ENCODE measurements at regions not wholly inside any gene's neighbourhood (a gene's known extent, or its start where the extent isn't known, plus 50 kb on each side); places are given as distances from the start of the nearest gene placed in this dataset.
"Not testable (repeated sequence)": the region's sequence is repeated elsewhere in the genome, so short reads cannot be mapped to it uniquely, and the experiment has no call there.

GRCh38 chr1:4179914-4180735 is 280.1 kb upstream of the C1orf174 start:
- Histone ChIP-seq H3K18ac (ENCODE audit: low read length) (no peak overlapping the region), H2BK5ac (ENCODE audit: low read depth, low read length, poor library complexity) (no peak overlapping the region), H3K27ac (ENCODE audit: low read depth, low read length) (no peak overlapping the region), H2BK12ac (ENCODE audit: low read length) (no peak overlapping the region), H3K14ac (ENCODE audit: low read length) (no peak overlapping the region), H3K4me2 (ENCODE audit: low read length) (no peak overlapping the region), H3K79me2 (ENCODE audit: control insufficient read depth, insufficient read depth, low read length, poor library complexity) (no peaks in the 10 kb centered on the region), H3K4me1 (ENCODE audit: control insufficient read depth in 1 of 2, insufficient read depth in 2 of 2, low read length in 2 of 2) (no peaks in the 10 kb centered on the region), H4K12ac (ENCODE audit: low read depth, low read length) (no peak overlapping the region), H4K91ac (ENCODE audit: low read depth, low read length) (no peak overlapping the region), H3K9me3 (ENCODE audit: insufficient read depth, low read depth, low read length) (no peaks in the 10 kb centered on the region), H3K4me3 (ENCODE audit: low read depth, low read length) (peak overlapping the region; percentile 37), H2AFZ (ENCODE audit: insufficient read depth, low read length, poor library complexity) (no peak overlapping the region), H3K23ac (ENCODE audit: low read length) (no peak overlapping the region), H2BK120ac (ENCODE audit: insufficient read depth, low read length, poor library complexity) (no peak overlapping the region), H3K9ac (ENCODE audit: low read length) (no peak overlapping the region), H3K4ac (ENCODE audit: low read depth, low read length) (no peak overlapping the region), H2AK5ac (ENCODE audit: low read length) (no peak overlapping the region), H3K79me1 (ENCODE audit: low read length) (no peaks in the 10 kb centered on the region), H4K8ac (ENCODE audit: low read depth, low read length) (no peak overlapping the region), H3K36me3 (ENCODE audit: control insufficient read depth in 1 of 2, insufficient read depth in 2 of 2, low read length in 2 of 2) (no peaks in the 10 kb centered on the region), H3K27me3 (ENCODE audit: insufficient read depth, low read length) (no peaks in the 10 kb centered on the region)
- no peak for DNase-seq
- no CpG with 5 or more reads among the region's 7 CpGs for WGBS (ENCODE audit: extremely low coverage, insufficient coverage, insufficient read length)

- not testable (repeated sequence) for H3K9me3 ChIP-seq (ENCODE audit: insufficient read depth, low read depth, low read length); H3K4ac ChIP-seq (ENCODE audit: low read depth, low read length); H4K12ac ChIP-seq (ENCODE audit: low read depth, low read length); H3K9ac ChIP-seq (ENCODE audit: low read length); H3K4me3 ChIP-seq (ENCODE audit: low read depth, low read length); H3K23ac ChIP-seq (ENCODE audit: low read length); H3K18ac ChIP-seq (ENCODE audit: low read length); H2BK120ac ChIP-seq (ENCODE audit: insufficient read depth, low read length, poor library complexity); H3K27ac ChIP-seq (ENCODE audit: low read depth, low read length); H3K36me3 ChIP-seq (ENCODE audit: control insufficient read depth in 1 of 2, insufficient read depth in 2 of 2, low read length in 2 of 2); H3K79me2 ChIP-seq (ENCODE audit: control insufficient read depth, insufficient read depth, low read length, poor library complexity); H3K79me1 ChIP-seq (ENCODE audit: low read length); H2BK5ac ChIP-seq (ENCODE audit: low read depth, low read length, poor library complexity); DNase-seq; H3K27me3 ChIP-seq (ENCODE audit: insufficient read depth, low read length); H3K4me2 ChIP-seq (ENCODE audit: low read length); H3K4me1 ChIP-seq (ENCODE audit: control insufficient read depth in 1 of 2, insufficient read depth in 2 of 2, low read length in 2 of 2); H4K8ac ChIP-seq (ENCODE audit: low read depth, low read length); H3K14ac ChIP-seq (ENCODE audit: low read length); H2AK5ac ChIP-seq (ENCODE audit: low read length); H2BK12ac ChIP-seq (ENCODE audit: low read length); H4K91ac ChIP-seq (ENCODE audit: low read depth, low read length); H2AFZ ChIP-seq (ENCODE audit: insufficient read depth, low read length, poor library complexity)
- no CpG with 5 or more reads among the region's 2 CpGs for WGBS (ENCODE audit: extremely low coverage, insufficient coverage, insufficient read length)
These were observed 286.4 kb upstream of the C1orf174 start for GRCh38 chr1:4186486-4186885.

GRCh38 chr1:4203501-4203900 is 303.4 kb upstream of the C1orf174 start:
- Histone ChIP-seq H3K79me2 (ENCODE audit: control insufficient read depth, insufficient read depth, low read length, poor library complexity) (no peaks in the 10 kb centered on the region), H3K4ac (ENCODE audit: low read depth, low read length) (no peak overlapping the region), H2BK12ac (ENCODE audit: low read length) (no peak overlapping the region), H2BK120ac (ENCODE audit: insufficient read depth, low read length, poor library complexity) (no peak overlapping the region), H2AK5ac (ENCODE audit: low read length) (no peak overlapping the region), H3K4me2 (ENCODE audit: low read length) (no peak overlapping the region), H3K79me1 (ENCODE audit: low read length) (no peaks in the 10 kb centered on the region), H3K36me3 (ENCODE audit: control insufficient read depth in 1 of 2, insufficient read depth in 2 of 2, low read length in 2 of 2) (no peaks in the 10 kb centered on the region), H3K4me3 (ENCODE audit: low read depth, low read length) (no peak overlapping the region), H3K27me3 (ENCODE audit: insufficient read depth, low read length) (no peaks in the 10 kb centered on the region), H3K9me3 (ENCODE audit: insufficient read depth, low read depth, low read length) (peaks cover 13% of the 10 kb centered on the region), H3K14ac (ENCODE audit: low read length) (no peak overlapping the region), H3K27ac (ENCODE audit: low read depth, low read length) (no peak overlapping the region), H3K18ac (ENCODE audit: low read length) (no peak overlapping the region), H4K8ac (ENCODE audit: low read depth, low read length) (no peak overlapping the region), H4K12ac (ENCODE audit: low read depth, low read length) (no peak overlapping the region), H3K4me1 (ENCODE audit: control insufficient read depth in 1 of 2, insufficient read depth in 2 of 2, low read length in 2 of 2) (no peaks in the 10 kb centered on the region), H3K23ac (ENCODE audit: low read length) (no peak overlapping the region), H3K9ac (ENCODE audit: low read length) (no peak overlapping the region), H4K91ac (ENCODE audit: low read depth, low read length) (no peak overlapping the region), H2AFZ (ENCODE audit: insufficient read depth, low read length, poor library complexity) (no peak overlapping the region), H2BK5ac (ENCODE audit: low read depth, low read length, poor library complexity) (no peak overlapping the region)
- DNase-seq = no peak

- Histone ChIP-seq H2AK5ac (ENCODE audit: low read length) (no peak overlapping the region), H3K9ac (ENCODE audit: low read length) (no peak overlapping the region), H2BK120ac (ENCODE audit: insufficient read depth, low read length, poor library complexity) (no peak overlapping the region), H3K4me3 (ENCODE audit: low read depth, low read length) (no peak overlapping the region), H2AFZ (ENCODE audit: insufficient read depth, low read length, poor library complexity) (no peak overlapping the region), H3K18ac (ENCODE audit: low read length) (no peak overlapping the region), H4K91ac (ENCODE audit: low read depth, low read length) (no peak overlapping the region), H2BK5ac (ENCODE audit: low read depth, low read length, poor library complexity) (no peak overlapping the region), H3K36me3 (ENCODE audit: control insufficient read depth in 1 of 2, insufficient read depth in 2 of 2, low read length in 2 of 2) (no peaks in the 10 kb centered on the region), H3K4me2 (ENCODE audit: low read length) (no peak overlapping the region), H3K9me3 (ENCODE audit: insufficient read depth, low read depth, low read length) (peaks cover 15% of the 10 kb centered on the region), H3K79me2 (ENCODE audit: control insufficient read depth, insufficient read depth, low read length, poor library complexity) (no peaks in the 10 kb centered on the region), H3K27me3 (ENCODE audit: insufficient read depth, low read length) (no peaks in the 10 kb centered on the region), H3K23ac (ENCODE audit: low read length) (no peak overlapping the region), H3K79me1 (ENCODE audit: low read length) (no peaks in the 10 kb centered on the region), H4K8ac (ENCODE audit: low read depth, low read length) (no peak overlapping the region), H3K14ac (ENCODE audit: low read length) (no peak overlapping the region), H3K27ac (ENCODE audit: low read depth, low read length) (no peak overlapping the region), H3K4ac (ENCODE audit: low read depth, low read length) (no peak overlapping the region), H3K4me1 (ENCODE audit: control insufficient read depth in 1 of 2, insufficient read depth in 2 of 2, low read length in 2 of 2) (no peaks in the 10 kb centered on the region), H2BK12ac (ENCODE audit: low read length) (no peak overlapping the region), H4K12ac (ENCODE audit: low read depth, low read length) (no peak overlapping the region)
- DNase-seq = no peak
- WGBS (ENCODE audit: extremely low coverage, insufficient coverage, insufficient read length) = no CpG with 5 or more reads among the region's 4 CpGs
These were observed 307.1 kb upstream of the C1orf174 start for GRCh38 chr1:4207183-4207582.

Data from trophoblast cell (in vitro differentiated cells and primary cell).